ENCODE measurements at regions not wholly inside any gene's neighbourhood (a gene's known extent, or its start where the extent isn't known, plus 50 kb on each side); places are given as distances from the start of the nearest gene placed in this dataset.

GRCh38 chr2:41871080-41871479 lies 176.7 kb upstream of the PKDCC start:
- DNase-seq = no peak

- no peak for DNase-seq
Observed at GRCh38 chr2:41872646-41873045, 175.2 kb upstream of the PKDCC start.

DNA sequence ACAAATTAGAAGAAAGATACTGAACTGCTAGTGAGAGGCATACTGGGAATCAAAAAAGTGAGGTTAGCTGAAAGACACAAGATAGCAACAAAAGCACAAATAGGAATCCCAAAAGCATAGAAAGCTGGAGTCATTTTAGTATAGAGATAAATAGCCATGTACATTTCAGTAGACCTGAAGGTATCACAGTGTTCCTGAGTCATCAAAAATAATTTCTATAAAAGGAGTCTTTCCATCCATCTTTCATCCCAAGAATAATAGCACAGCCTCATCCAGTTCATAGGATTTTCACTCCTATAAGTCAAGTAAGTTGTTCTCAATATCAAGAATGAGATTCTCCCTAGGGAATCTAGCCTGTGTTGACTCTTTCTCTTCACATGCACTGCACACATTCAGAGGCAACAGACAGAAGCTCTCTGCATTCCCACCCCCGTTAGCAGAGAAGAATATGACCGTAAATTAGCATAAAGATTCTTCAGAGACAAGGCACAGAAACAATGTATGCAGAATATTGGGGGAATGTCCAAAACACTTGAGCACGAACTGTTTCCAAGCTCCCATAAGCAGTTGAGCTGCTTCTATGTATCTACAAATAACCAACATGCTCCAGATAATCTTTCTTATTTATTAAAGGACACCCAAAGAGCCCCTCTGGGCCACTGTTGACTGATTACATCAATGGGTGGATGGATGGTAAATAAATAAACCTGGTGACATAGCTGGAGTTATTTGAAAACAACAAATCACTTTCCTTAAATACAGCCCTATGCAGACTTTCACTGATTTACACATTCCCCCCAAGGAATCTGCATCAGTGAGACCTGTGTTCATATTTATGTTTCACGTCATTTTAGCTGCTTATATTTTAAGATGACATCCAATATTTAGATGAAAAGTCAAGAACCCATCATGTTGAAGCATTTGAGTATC lies 174.5 kb upstream of the PKDCC start:
- no peak for DNase-seq

- no peak for DNase-seq
Observed at GRCh38 chr2:41877114-41877678, 170.6 kb upstream of the PKDCC start.

DNA sequence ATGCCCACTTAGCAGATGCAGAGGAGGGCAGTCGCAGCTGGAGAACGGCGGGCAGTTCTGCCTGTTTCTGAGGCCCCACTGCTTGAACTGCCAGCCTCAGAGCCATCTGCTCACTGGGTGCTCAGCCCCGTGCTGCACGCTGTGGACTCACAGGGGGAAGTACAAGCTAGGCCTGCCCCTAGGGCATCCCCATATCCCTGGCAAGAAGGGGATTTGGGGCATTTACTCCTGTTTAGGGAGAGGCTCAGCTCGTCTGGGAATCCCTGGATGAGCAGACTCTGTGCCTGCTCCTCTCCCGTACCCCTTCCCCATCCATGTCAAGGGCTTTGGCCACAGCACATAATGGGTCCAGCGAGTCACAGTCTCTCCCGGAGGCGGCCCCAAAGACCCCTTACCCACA lies 169.8 kb upstream of the PKDCC start:
- no peak for DNase-seq

- no peak for DNase-seq
Observed at GRCh38 chr2:41878716-41879234, 169.0 kb upstream of the PKDCC start.

GRCh38 chr2:41879235-41879916 lies 168.4 kb upstream of the PKDCC start:
- DNase-seq = no peak

- DNase-seq = no peak
Observed at GRCh38 chr2:41880561-41881243, 167.1 kb upstream of the PKDCC start.

DNA sequence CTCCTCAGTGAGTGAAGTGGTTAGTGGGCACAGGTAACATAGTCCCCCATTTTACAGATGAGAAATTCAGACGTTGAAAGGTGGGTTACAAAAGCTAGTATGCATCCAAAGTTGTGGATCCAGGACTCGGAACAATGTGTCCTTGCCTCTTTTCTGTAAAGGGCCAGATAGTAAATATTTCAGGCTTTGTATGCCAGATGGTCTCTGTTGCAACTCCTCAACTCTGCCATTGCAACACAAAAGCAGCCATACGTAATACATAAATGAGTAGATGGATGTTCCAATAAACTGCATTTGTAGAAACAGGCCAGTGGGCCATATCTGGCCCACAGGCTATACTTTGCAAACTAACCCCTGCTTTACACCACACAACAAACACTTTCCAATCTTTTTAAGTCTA lies 166.6 kb upstream of the PKDCC start:
- no peak for DNase-seq

DNA sequence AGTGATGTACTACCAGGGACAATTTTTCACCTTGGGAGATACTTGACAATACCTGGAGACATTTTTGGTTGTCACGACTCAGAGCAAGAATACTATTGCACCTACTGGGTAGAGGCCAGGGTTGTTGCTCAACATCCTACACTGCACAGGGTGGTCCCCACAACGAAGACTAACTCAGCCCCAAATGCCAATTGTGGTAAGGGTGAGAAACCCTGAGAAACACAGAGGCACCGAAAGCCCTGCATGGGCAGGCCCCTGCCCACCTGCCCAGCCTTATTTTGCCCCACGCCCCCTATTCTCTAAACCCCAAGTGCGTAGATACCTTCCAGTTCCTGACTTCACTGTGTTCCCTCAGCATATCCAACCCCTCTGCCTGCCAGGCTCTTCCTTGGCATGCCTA lies 163.1 kb upstream of the PKDCC start:
- no peak for DNase-seq

- DNase-seq = no peak
Observed at GRCh38 chr2:41886145-41886664, 161.6 kb upstream of the PKDCC start.

DNA sequence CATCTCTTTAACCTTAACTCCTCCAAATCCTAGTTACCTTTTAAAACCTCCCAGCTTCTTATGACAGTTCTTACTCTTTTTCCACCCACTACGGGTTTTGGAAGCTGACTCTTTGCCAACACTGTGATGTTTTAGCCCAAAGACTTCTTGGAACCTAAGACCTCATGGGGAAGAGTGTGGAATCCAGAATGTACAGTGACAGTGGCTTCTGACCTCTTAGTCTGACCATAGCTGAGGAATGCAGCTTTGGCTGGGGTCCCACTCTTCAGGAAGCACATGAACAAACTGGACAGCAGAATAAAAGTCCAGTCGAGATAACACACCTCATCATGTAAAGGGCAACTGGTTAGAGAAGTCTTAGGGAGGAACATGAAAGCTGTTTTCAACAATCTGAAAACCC lies 161.1 kb upstream of the PKDCC start:
- no peak for DNase-seq

DNA sequence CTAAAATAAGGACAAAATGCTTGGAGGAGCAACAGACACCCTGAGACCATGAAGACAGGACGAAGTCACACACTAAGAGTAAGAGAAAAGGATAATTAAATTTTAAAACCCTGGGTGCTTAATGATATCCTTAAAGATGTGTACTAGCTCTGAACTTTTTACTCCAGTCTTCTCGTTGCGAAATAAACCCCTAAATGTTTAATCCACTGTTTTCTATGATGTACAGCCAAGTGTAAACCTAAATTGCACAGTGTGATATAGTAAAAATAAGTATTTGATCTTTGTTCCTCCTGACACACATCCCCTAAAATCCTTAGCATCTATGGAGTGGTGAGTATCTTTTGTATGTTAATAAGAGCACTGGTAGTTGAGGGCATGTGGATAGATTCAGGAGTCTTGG lies 157.5 kb upstream of the PKDCC start:
- no peak for DNase-seq

GRCh38 chr2:41892476-41892875 lies 155.3 kb upstream of the PKDCC start:
- no peak for DNase-seq

DNA sequence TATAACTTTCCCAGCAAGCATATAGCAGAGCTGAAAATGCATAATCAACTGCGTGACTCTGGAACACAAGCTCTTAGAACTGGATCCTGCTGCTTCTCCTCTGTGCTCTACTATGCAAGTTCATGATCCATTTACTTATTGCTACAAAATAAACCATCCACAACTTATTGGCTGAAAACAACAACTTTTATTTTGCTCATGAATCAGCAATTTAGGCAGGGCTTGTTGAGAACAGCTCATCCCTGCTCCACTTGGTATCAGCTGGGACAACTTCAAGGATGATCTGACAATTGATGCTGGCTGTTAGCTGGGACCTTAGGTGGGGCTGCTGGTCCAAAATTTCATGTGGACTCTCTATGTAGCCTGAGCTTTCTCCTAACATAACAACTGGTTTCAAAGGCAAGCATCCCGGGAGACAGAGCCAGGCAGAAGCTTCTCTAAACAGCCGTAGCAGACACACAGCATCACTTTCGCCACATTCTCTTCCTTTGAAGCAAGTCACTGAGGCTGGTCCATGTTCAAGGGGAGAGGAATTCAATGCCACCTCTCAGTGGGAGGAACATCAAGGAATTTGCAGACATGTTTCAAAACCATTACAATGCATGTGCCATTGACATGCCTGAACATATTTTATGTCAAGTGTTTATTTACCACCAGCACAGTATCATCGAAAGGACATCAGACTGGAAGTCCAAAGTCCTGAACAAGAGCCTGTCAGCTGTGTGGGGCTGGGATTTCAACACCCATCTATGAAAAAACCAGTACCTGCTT lies 153.1 kb upstream of the PKDCC start:
- DNase-seq = no peak

GRCh38 chr2:41895334-41895664 lies 152.5 kb upstream of the PKDCC start:
- no peak for DNase-seq

GRCh38 chr2:41896186-41896846 lies 151.5 kb upstream of the PKDCC start:
- no peak for DNase-seq

DNA sequence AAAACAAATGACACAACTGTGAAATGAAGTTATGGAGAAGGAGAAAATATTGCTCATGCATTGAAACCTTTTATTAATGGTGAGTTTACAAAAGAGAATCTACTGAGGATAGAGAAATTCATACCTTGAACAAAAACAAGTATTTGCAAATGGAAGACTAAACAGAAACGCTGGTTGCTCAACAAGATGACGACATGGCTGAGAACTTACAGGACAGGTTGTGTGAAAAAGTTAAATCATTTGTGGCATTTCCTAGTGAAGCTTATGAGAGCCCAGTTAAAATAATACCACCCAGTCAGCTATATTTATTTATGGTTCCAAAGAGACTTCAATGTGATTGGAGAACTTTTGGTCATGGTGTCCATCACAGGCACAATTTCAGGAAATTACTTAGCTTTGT lies 148.6 kb upstream of the PKDCC start:
- no peak for DNase-seq

GRCh38 chr2:41900101-41900577 lies 147.7 kb upstream of the PKDCC start:
- no peak for DNase-seq

- no peak for DNase-seq
Observed at GRCh38 chr2:41902897-41903296, 144.9 kb upstream of the PKDCC start.

DNA sequence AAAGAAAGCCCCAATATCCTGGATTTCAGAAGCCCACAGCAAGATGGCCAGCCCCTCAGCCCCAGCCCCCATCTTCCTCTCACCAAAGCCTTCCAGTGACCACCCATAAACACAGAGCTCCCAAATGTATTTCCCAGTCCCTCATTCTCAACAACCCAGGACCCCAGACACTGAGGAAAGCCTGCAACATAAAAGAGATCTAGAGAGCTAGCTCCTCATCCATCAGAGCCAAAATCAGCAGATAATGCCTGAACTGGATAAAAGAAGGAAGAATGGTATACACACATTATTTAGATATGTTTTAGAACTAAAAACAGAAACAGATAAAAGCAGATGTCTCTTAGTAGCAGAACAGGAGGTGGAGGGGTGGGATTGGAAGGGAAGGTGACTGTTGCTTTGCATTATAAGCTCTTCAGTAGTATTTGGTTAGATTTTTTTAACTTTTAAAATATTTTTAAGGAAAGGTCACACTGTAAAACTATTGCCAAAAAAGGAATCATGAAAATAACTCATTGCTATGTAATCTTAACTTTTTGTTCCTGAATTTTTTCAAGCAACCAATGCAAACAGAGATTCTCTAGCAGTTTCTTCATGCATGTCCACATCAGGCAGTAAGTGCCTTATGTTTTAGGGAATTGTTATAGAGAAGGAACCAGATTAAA lies 144.2 kb upstream of the PKDCC start:
- DNase-seq = no peak
